GM21786 (cell line): ENCODE measurements at regions not wholly inside any gene's neighbourhood (a gene's known extent, or its start where the extent isn't known, plus 50 kb on each side); places are given as distances from the start of the nearest gene placed in this dataset.

Source experiments
- ATAC-seq: cut with Tn5 transposase; IDR thresholded peaks from one replicate; pipeline ENCODE4 v1.9.1; 2021; ENCODE audit not compliant: unreplicated experiment

GRCh38 chr12:42976620-42977019 lies 387.1 kb upstream of the PRICKLE1 start:
- no peak for ATAC-seq

- no peak for ATAC-seq
These were observed 386.6 kb upstream of the PRICKLE1 start for GRCh38 chr12:42976122-42976521.

GRCh38 chr12:42969355-42969754 lies 379.8 kb upstream of the PRICKLE1 start:
- no peak for ATAC-seq

- ATAC-seq = no peak
These were observed 378.9 kb upstream of the PRICKLE1 start for GRCh38 chr12:42968426-42968825.

GRCh38 chr12:42967850-42968249 lies 378.3 kb upstream of the PRICKLE1 start:
- ATAC-seq = no peak

- ATAC-seq = no peak
These were observed 374.4 kb upstream of the PRICKLE1 start for GRCh38 chr12:42963988-42964387.

- no peak for ATAC-seq
These were observed 372.8 kb upstream of the PRICKLE1 start for GRCh38 chr12:42962384-42962783.

- no peak for ATAC-seq
These were observed 371.8 kb upstream of the PRICKLE1 start for GRCh38 chr12:42961395-42961794.

- no peak for ATAC-seq
These were observed 370.6 kb upstream of the PRICKLE1 start for GRCh38 chr12:42960087-42960527.

GRCh38 chr12:42958291-42958674 lies 368.7 kb upstream of the PRICKLE1 start:
- ATAC-seq = no peak

GRCh38 chr12:42957561-42958290 lies 368.2 kb upstream of the PRICKLE1 start:
- ATAC-seq = no peak

GRCh38 chr12:42957136-42957535 lies 367.6 kb upstream of the PRICKLE1 start:
- ATAC-seq = no peak

GRCh38 chr12:42953021-42953420 lies 363.5 kb upstream of the PRICKLE1 start:
- ATAC-seq = no peak

GRCh38 chr12:42946871-42947381 lies 357.4 kb upstream of the PRICKLE1 start:
- no peak for ATAC-seq

GRCh38 chr12:42945927-42946326 lies 356.4 kb upstream of the PRICKLE1 start:
- no peak for ATAC-seq

- no peak for ATAC-seq
These were observed 355.0 kb upstream of the PRICKLE1 start for GRCh38 chr12:42944516-42944915.

GRCh38 chr12:42936991-42937390 lies 347.4 kb upstream of the PRICKLE1 start:
- ATAC-seq = no peak

- ATAC-seq = no peak
These were observed 346.7 kb upstream of the PRICKLE1 start for GRCh38 chr12:42936260-42936659.

GRCh38 chr12:42935756-42936155 lies 346.2 kb upstream of the PRICKLE1 start:
- ATAC-seq = no peak

- ATAC-seq = no peak
These were observed 345.5 kb upstream of the PRICKLE1 start for GRCh38 chr12:42935090-42935489.

GRCh38 chr12:42933461-42934081 lies 344.0 kb upstream of the PRICKLE1 start:
- ATAC-seq = no peak

GRCh38 chr12:42932936-42933335 lies 343.4 kb upstream of the PRICKLE1 start:
- ATAC-seq = no peak
